Stomach (tissue), 8 donors: ENCODE measurements at regions not wholly inside any gene's neighbourhood (a gene's known extent, or its start where the extent isn't known, plus 50 kb on each side); places are given as distances from the start of the nearest gene placed in this dataset.

ENCODE experiments used
- DNase-seq, 2 donors: peaks; one replicate each; pipeline versions ENCODE4 v3.0.0 to v3.0.0-alpha.2; 2013 to 2019
- H3K27ac ChIP-seq, 5 donors: fragments of 200-600 bp in 4 of 5; sonication (generic) in 4 of 5; one replicate each; pipeline ENCODE4 v1.5.1; 2013 to 2019; ENCODE audit warnings: mild to moderate bottlenecking in 1 of 5, moderate library complexity in 1 of 5
- H3K27me3 ChIP-seq, 3 donors: fragments of 200-600 bp; sonication (generic); one replicate each; pipeline ENCODE4 v1.5.1; 2017 to 2019; ENCODE audit warnings: mixed run types in 1 of 3
- H3K36me3 ChIP-seq, 4 donors: fragments of 200-600 bp; sonication (generic); 1 replicate in 3 of 4; 2 replicates in 1 of 4; pipeline ENCODE4 v1.5.1; 2016 to 2019
- H3K4me1 ChIP-seq, 4 donors: fragments of 200-600 bp; sonication (generic); one replicate each; pipeline ENCODE4 v1.5.1; 2016 to 2019
- H3K4me3 ChIP-seq, 4 donors: fragments of 200-600 bp; sonication (generic) in 3 of 4; one replicate each; pipeline ENCODE4 v1.5.1; 2016 to 2019; ENCODE audit warnings: mild to moderate bottlenecking in 1 of 4
- H3K9me3 ChIP-seq, 4 donors: fragments of 200-600 bp; sonication (generic); one replicate each; pipeline ENCODE4 v1.5.1; 2016 to 2019
- EP300 ChIP-seq: sonication (generic); formaldehyde crosslinking; IDR thresholded peaks from one replicate; pipeline ENCODE4 v1.6.1; 2017; ENCODE audit warnings: antibody characterized with exemption
- POLR2A ChIP-seq, 4 donors: fragments of 450-650 bp; IDR thresholded peaks; one replicate each; pipeline ENCODE4 v1.6.1; 2016; ENCODE audit warnings: antibody characterized with exemption in 4 of 4, control low read depth in 2 of 4, mild to moderate bottlenecking in 1 of 4, moderate library complexity in 1 of 4
- POLR2AphosphoS5 ChIP-seq, 3 donors: sonication (generic); formaldehyde crosslinking; IDR thresholded peaks; one replicate each; pipeline ENCODE4 v1.6.1; 2016; ENCODE audit warnings: antibody characterized with exemption in 3 of 3
- WGBS, 5 donors: extraction: QIAGEN DNeasy Blood & Tissue Kit in 3 of 5; methylation state at CpG; one replicate each; pipeline versions ENCODE4 v1.1.5 to v1.1.7; 2013 to 2018; 5-methylcytosine and 5-hydroxymethylcytosine counted together
- intact Hi-C: fragments of 100-400 bp; cut with DNase I; formaldehyde crosslinking; loops from one replicate; pipeline ENCODE4 v1.15.1; 2023; ENCODE audit warnings: low total_unique reads
- TF ChIP-seq, protein P1 (sequence below), 7 experiments: fragments of 450-650 bp in 4 of 7; fragments of 200-600 bp in 3 of 7; sonication (generic) in 3 of 7; IDR thresholded peaks; one replicate each; pipeline ENCODE4 v1.5.1; 2016 to 2019; ENCODE audit warnings: antibody characterized with exemption in 7 of 7, control low read depth in 2 of 7, mild to moderate bottlenecking in 1 of 7
- donor health status: healthy with polysubstance abuse.
- donor health status: Bipolar disorder and iron deficiency.
- donor health status: healthy.

DNA sequence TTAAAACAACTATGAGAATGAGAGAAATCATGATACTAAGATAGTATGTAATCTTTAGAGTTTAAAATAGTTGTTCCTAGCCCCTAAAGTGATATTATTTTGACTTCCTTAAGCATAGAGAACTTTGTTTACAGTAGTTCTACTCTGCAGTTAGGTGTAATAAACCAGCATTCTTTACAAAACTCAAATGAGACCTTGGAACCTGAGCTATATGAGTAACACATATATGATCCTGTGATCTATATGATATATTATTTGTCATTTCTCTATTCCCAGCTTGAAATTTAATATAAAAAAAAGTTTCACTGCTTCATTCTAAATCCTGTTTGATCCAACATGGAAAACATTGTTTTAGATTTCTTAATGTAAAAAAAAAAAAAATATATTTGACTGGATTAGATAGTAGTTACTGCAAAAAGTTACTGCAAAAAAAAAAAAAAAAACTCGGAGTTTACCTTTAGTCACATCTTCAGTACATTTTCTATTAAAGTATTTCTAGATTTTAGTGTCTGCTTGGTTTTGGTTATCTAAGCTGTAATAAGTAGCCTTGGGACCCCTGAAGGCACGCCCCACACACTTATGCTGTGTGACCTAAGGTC is 463.8 kb downstream of the USP25 start:
- peak overlapping the region; percentile 42 to 80 (median 73) for H3K27ac ChIP-seq
- TF ChIP-seq POLR2AphosphoS5 (IDR thresholded peaks at IDR 0.05) = no peak
- no peak for TF ChIP-seq EP300
- TF ChIP-seq, protein P1, sequence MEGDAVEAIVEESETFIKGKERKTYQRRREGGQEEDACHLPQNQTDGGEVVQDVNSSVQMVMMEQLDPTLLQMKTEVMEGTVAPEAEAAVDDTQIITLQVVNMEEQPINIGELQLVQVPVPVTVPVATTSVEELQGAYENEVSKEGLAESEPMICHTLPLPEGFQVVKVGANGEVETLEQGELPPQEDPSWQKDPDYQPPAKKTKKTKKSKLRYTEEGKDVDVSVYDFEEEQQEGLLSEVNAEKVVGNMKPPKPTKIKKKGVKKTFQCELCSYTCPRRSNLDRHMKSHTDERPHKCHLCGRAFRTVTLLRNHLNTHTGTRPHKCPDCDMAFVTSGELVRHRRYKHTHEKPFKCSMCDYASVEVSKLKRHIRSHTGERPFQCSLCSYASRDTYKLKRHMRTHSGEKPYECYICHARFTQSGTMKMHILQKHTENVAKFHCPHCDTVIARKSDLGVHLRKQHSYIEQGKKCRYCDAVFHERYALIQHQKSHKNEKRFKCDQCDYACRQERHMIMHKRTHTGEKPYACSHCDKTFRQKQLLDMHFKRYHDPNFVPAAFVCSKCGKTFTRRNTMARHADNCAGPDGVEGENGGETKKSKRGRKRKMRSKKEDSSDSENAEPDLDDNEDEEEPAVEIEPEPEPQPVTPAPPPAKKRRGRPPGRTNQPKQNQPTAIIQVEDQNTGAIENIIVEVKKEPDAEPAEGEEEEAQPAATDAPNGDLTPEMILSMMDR (IDR thresholded peaks at IDR 0.05) = no peak
- no peak for TF ChIP-seq POLR2A (IDR thresholded peaks at IDR 0.05)
- DNase-seq = no peak
- intact Hi-C loops = no loop called here
- H3K9me3 ChIP-seq = peaks cover 0 to 4% (median 0%) of the 10 kb centered on the region in 4 donors
- peak overlapping the region in 3 of 4 donors; percentile 33 to 38 (median 37) for H3K4me3 ChIP-seq
- no peaks in the 10 kb centered on the region for H3K36me3 ChIP-seq
- H3K27me3 ChIP-seq = no peaks in the 10 kb centered on the region
- H3K4me1 ChIP-seq = peaks cover 0 to 22% (median 3%) of the 10 kb centered on the region in 4 donors
- 6 to 13% (median 9%) methylated on average over 2 of the region's 2 CpGs for WGBS, 5 donors

DNA sequence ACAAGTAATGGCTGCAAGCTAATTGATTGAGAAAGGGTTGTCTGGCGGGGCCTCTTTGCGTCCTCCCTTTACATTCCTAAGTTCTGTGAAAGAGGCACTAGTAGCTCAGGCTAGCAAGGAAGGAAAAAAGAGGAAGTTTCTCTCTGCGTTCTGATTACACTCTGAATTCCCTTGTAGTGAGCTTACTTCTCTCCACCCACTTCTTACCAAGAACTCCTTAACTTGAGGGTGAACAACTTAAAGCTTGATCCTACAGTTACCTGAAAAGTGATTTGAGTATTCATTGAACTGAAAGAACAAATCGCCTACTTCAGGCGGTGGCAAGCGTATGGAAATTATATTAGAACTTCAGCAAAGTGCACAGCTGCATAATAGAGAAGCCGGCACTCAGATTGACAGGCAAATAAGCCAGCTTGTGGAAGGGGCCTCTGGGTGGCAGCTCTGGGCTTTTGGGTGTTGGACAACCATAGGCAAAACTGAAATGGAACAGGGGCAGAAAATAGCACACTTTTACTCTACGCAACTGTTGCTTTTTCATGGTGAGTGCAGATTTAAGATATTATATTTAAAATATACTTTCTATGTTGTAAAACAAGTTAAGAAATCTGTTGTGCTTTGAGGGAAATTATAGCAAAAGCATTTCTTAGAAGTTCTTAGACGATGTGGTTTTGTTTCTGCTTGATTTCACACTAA is 464.5 kb downstream of the USP25 start:
- TF ChIP-seq EP300 (no peak), POLR2AphosphoS5 (IDR thresholded peaks at IDR 0.05) (peak in 1 of 3 donors; percentile 6)
- Histone ChIP-seq H3K4me1 (peaks cover 0 to 22% (median 3%) of the 10 kb centered on the region in 4 donors), H3K27ac (peak overlapping the region; percentile 42 to 80 (median 73)), H3K9me3 (peaks cover 0 to 4% (median 0%) of the 10 kb centered on the region in 4 donors), H3K36me3 (no peaks in the 10 kb centered on the region), H3K27me3 (no peaks in the 10 kb centered on the region), H3K4me3 (peak overlapping the region; percentile 28 to 38 (median 35))
- intact Hi-C loops = no loop called here
- DNase-seq = peak; percentile 31 to 85
- WGBS, 5 donors = 4 to 11% (median 9%) methylated on average over 9 of the region's 9 CpGs

DNA sequence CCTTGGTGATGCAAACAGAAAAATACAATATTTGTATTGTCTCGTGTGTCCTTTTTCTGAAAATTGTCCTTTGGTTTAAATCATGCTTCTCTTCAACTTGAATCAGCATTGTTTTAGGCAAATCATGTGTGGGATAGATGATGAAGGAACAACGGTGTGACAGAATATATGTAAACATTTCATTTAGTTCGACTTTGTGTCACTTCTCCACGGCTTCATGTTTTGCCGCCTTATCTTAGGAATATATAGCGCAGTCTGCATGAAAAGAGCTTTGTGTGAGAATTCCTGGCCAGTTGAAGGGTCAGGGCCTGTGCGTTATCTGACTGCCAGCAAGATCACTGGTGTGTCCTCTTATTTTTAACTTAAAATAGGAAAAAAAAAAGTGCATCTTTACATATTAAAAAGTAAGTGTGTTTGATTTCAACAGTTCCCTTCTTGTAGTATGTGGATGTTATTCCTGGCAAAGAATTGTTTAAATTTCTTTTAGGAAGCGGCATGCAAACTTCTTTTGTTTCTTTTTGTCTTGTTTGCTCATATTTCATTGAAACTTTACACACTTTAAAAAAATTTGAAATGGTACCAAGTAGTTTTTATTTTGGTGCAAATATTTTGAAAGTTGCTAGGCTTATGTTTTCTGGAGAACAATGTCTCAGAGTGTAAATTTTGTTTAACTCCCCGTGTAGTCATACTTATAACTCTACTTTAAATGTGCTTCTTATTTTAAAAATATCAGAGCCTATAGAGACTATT is 465.2 kb downstream of the USP25 start:
- Histone ChIP-seq H3K27ac (peak overlapping the region in 4 of 5 donors; percentile 42 to 80 (median 75)), H3K9me3 (peaks cover 0 to 2% (median 0%) of the 10 kb centered on the region in 4 donors), H3K27me3 (no peaks in the 10 kb centered on the region), H3K4me3 (peak overlapping the region; percentile 28 to 38 (median 35)), H3K4me1 (peaks cover 0 to 22% (median 3%) of the 10 kb centered on the region in 4 donors), H3K36me3 (no peaks in the 10 kb centered on the region)
- peak in 1 of 2 donors; percentile 56 for DNase-seq
- WGBS, 5 donors = 8 to 19% (median 11%) methylated on average over 9 of the region's 9 CpGs
- intact Hi-C loops = no loop called here
- TF ChIP-seq EP300 (no peak), POLR2AphosphoS5 (IDR thresholded peaks at IDR 0.05) (no peak), POLR2A (IDR thresholded peaks at IDR 0.05) (no peak)
- TF ChIP-seq, protein P1 (IDR thresholded peaks at IDR 0.05) = no peak

DNA sequence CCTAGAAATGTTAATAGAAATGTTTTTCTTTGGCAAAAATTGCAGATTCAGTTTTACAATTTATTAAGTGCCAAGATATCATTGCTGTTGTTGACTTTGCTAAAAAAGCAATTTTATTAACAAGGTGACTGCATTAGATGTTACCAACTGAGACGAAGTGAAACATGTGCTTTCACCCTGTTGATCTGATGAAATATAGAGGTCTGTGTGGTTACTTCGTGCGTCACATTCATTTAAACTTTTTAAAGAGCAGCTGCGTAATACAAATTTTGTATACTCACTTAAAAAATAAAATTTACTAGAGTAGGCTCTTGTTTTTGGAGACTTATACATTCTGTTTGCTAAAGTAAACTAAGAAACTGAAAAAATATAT is 465.7 kb downstream of the USP25 start:
- intact Hi-C loops = no loop called here
- Histone ChIP-seq H3K9me3 (no peaks in the 10 kb centered on the region), H3K27ac (peak overlapping the region in 4 of 5 donors; percentile 42 to 80 (median 75)), H3K36me3 (no peaks in the 10 kb centered on the region), H3K4me1 (peaks cover 0 to 22% (median 3%) of the 10 kb centered on the region in 4 donors), H3K27me3 (no peaks in the 10 kb centered on the region), H3K4me3 (peak overlapping the region; percentile 28 to 38 (median 35))
- WGBS, 5 donors = 16 to 41% (median 34%) methylated on average over 4 of the region's 4 CpGs
- peak in 1 of 2 donors; percentile 41 for DNase-seq
- TF ChIP-seq EP300 (no peak), POLR2A (IDR thresholded peaks at IDR 0.05) (no peak), POLR2AphosphoS5 (IDR thresholded peaks at IDR 0.05) (no peak)
- TF ChIP-seq, protein P1 (IDR thresholded peaks at IDR 0.05) = no peak
